ENCODE measurements at regions not wholly inside any gene's neighbourhood (a gene's known extent, or its start where the extent isn't known, plus 50 kb on each side); places are given as distances from the start of the nearest gene placed in this dataset.

DNA sequence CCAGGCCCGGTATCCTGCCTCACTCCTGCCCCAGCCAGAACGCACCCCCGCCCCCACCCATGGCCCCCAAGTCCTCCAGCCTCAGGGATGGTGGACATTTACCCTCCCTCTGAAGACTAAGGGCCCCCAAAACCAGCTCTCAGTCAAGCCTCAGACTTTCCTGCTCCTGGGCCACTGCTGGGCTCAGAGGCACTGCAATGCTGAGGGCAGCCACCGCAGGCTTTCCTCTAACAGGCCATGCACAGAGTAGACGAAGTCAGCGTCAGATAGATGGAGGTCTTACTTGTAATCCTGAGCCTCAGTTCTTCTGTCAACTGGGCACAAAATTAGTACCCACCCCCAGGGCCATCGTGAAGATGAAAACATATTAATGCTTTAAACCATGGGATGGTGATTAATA, 92.6 kb downstream of the TTC32 start:
- no peak for DNase-seq (ENCODE audit: low read depth in 2 of 2)

- DNase-seq (ENCODE audit: low read depth in 2 of 2), result no peak
These were observed 93.9 kb downstream of the TTC32 start for GRCh38 chr2:19807866-19808265.

DNA sequence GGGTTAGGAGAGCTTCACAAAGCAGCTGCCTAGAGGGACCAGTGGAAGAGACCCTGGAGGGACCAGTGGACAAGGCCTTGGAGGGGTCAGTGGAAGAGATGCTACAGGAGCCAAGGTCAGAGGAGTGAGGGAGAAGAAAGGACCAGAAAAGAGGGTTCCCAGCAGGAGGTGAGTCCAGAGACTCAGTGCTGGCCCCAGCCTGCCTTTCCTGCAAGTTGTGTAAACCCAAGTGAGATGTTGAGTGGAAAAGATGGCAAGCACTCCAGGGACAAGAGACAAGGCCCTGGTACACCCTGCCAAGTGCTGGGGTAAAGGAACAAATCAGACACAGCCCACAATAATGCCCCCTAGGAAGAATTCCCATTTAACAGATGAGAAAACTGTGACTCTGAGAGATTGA, 94.4 kb downstream of the TTC32 start:
- DNase-seq (ENCODE audit: low read depth in 2 of 2), result no peak

- no peak for DNase-seq (ENCODE audit: low read depth in 2 of 2)
These were observed 95.2 kb downstream of the TTC32 start for GRCh38 chr2:19806591-19806990.

- no peak for DNase-seq (ENCODE audit: low read depth in 2 of 2)
These were observed 95.7 kb downstream of the TTC32 start for GRCh38 chr2:19806131-19806530.

GRCh38 chr2:19805266-19805665, 96.5 kb downstream of the TTC32 start:
- no peak for DNase-seq (ENCODE audit: low read depth in 2 of 2)

GRCh38 chr2:19804639-19805260, 97.0 kb downstream of the TTC32 start:
- DNase-seq (ENCODE audit: low read depth in 2 of 2), result no peak

- no peak for DNase-seq (ENCODE audit: low read depth in 2 of 2)
These were observed 99.5 kb downstream of the TTC32 start for GRCh38 chr2:19802086-19802841.

- no peak for DNase-seq (ENCODE audit: low read depth in 2 of 2)
These were observed 100.3 kb downstream of the TTC32 start for GRCh38 chr2:19801367-19802080.

- DNase-seq (ENCODE audit: low read depth in 2 of 2), result no peak
These were observed 101.0 kb downstream of the TTC32 start for GRCh38 chr2:19800796-19801195.

DNA sequence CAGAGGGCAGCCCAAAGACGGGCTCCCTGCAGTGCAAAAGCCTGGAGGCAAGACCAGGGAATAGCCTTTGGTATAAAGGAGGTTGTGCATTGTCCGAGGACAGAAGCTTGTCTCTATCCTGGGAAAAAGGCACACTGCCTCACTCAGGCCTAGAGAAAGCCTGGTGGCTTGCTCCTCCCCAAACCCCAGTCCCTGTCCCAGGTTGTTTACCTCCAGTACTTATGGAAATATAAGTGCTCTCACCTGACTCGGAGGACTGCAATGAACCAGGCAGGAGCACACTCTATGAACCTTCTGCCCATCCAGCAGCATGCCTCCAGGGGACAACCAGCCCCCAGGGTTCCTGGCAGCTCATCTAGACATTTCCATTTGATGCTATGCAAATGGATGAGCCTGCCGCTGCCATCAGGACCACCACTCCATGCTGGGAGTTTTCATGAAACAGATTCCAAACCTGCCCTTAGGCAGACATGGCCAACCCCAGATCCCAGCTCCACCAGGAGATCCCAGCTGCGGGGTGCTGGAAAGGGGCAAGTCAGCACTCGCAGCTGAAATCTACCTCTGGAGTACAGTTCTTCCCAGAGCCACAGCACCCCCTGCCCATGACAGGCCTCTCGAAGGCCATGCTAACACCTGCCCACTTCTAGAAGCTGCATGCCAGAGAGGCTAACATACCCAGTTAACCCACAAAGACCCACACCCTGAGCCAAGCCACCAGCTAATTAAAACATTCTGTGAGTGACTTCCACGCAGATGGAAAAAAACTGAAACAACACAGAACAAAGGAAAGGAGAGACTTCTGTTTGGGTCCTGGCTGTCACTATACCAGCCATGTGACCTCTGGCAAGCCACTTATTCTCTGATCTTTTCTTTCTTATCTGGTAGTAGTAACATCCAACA, 101.7 kb downstream of the TTC32 start:
- no peak for DNase-seq (ENCODE audit: low read depth in 2 of 2)

DNA sequence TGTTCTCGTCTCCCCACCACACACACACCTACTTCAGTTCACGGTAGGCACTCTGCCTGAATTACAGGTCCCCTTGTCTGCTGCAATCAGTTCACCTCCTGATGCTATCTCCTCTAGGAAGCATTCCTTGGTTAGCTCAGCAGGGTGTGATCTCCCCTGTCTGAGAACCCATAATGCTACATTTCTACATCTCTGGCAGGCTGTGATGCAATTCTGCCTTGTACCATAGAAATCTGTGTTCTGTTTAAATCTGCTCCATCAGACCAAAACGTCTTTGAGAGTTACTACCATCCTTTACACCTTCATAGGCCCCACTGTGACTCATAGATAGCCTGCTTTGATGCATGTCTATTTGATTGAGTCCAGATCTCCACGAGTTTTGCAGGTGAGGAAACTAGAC, 103.9 kb downstream of the TTC32 start:
- DNase-seq (ENCODE audit: low read depth in 2 of 2), result no peak

DNA sequence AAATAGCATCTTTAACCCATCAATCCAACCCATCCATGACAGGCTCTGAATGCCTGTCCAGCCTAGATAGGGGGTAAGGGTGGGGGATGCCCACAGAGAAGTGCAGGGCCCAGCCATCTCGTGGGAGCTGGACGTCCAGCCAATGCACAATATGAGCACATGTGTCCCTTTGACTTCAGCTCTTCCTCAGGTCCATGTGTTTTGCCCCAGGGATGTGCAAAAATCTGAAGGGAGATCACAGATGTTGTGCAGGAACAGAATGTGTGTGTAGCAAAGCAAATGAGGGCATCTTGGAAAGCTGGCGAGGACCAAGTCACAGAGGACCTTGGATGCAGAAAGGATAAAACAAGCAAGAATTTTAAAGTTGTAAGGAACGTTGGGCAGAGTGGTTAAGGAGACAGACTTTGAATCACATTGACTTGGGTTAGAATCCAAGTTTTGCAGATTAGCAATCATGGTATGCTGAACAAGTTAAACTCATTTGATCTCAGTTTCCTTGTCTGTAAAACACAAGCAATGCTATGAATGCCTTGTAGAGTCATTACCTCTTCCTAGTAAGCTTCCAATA, 104.5 kb downstream of the TTC32 start:
- no peak for DNase-seq (ENCODE audit: low read depth in 2 of 2)

GRCh38 chr2:19796035-19796695, 105.6 kb downstream of the TTC32 start:
- DNase-seq (ENCODE audit: low read depth in 2 of 2), result no peak

DNA sequence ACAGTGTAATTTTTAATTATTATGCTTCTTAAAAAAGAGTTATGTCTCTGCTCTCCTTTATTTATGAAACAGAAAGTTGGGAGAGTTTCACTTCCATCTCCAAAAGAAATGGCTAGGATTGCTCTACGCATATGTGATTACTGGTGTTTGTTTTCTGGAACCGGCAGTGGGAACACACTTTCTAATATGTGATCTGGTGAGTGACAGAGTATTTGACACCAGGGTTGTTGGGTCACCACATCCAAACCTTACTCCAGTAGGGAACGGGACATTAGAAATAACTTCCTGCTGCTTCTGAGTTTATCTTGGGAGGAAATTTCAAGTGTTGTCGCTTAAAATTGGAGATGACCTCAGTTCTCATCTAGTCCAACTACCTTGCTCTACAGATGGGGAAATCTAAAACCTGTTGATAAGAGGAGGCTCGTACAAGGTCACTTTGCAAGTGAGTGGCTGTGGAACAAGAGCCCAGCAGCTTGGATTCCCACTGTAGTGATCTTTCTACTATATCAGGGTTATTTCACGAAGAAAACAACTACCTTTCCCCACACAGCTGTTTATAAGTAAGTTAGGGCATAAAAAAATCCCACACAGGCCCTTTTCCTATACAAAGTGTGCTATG, 108.5 kb downstream of the TTC32 start:
- DNase-seq (ENCODE audit: low read depth in 2 of 2), result no peak

DNA sequence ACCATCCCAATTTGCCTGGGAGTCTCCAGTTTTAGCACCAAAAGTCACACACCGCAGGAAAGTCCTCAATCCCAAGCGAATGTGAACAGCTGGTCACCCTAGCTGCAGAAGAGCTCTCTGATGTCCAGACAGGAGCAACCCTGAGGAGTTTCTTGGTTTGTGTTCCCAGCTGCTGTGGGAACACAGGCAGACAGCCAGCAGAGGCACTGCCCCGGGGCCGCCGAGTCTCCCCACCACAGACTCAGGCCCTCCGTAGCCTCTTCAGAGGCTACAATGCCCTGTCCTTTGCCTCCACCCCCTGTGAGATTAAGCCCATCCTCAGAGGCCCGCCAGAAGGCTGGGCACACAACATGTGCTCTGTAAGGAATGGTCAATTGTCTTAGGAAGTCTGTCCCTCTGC, 111.5 kb downstream of the TTC32 start:
- no peak for DNase-seq (ENCODE audit: low read depth in 2 of 2)

GRCh38 chr2:19787134-19787533, 114.6 kb downstream of the TTC32 start:
- no peak for DNase-seq (ENCODE audit: low read depth in 2 of 2)

- DNase-seq (ENCODE audit: low read depth in 2 of 2), result no peak
These were observed 115.2 kb downstream of the TTC32 start for GRCh38 chr2:19786408-19787058.

DNA sequence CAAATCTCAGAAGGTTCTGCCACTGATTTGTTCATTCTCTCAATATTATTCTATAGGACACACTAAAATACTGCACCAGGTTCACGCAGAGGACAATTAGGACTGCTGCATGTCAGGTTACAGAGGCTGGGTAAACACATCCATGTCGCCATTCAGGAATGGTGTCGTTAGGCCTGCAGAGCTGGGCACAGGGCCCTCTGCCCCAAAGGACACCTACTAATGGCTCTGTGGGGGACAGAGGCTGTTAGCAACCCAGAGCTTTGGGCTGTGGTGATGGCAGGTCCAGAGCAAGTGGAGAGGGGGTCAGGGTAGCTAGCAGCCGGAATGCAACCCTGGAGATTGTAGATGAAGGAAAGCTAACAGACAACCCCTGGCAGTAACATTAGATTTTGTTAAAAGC, 115.9 kb downstream of the TTC32 start:
- no peak for DNase-seq (ENCODE audit: low read depth in 2 of 2)

- DNase-seq (ENCODE audit: low read depth in 2 of 2), result no peak
These were observed 116.3 kb downstream of the TTC32 start for GRCh38 chr2:19785447-19785846.

All from stimulated activated CD4-positive, alpha-beta T cell treated with anti-CD3 and anti-CD28 coated beads, Interleukin-4, amount 100 ng/mL, for 48 hours (primary cell).